ENCODE measurements at regions not wholly inside any gene's neighbourhood (a gene's known extent, or its start where the extent isn't known, plus 50 kb on each side); places are given as distances from the start of the nearest gene placed in this dataset.
"Not testable (repeated sequence)": the region's sequence is repeated elsewhere in the genome, so short reads cannot be mapped to it uniquely, and the experiment has no call there.

- DNase-seq = no peak
Measured at GRCh38 chr6:74568861-74569260, 637.0 kb downstream of the COL12A1 start.

- DNase-seq = not testable (repeated sequence)
Measured at GRCh38 chr6:74567923-74568290, 637.9 kb downstream of the COL12A1 start.

GRCh38 chr6:74567281-74567922, 638.5 kb downstream of the COL12A1 start:
- no peak for DNase-seq

GRCh38 chr6:74557236-74557635, 648.6 kb downstream of the COL12A1 start:
- no peak for DNase-seq

- no peak for DNase-seq
Measured at GRCh38 chr6:74554041-74554440, 651.8 kb downstream of the COL12A1 start.

- no peak for DNase-seq
Measured at GRCh38 chr6:74551896-74552295, 654.0 kb downstream of the COL12A1 start.

GRCh38 chr6:74550821-74551220, 655.0 kb downstream of the COL12A1 start:
- DNase-seq = no peak

- no peak for DNase-seq
Measured at GRCh38 chr6:74549746-74550145, 656.1 kb downstream of the COL12A1 start.

GRCh38 chr6:74534465-74535211, 671.2 kb downstream of the COL12A1 start:
- DNase-seq = no peak

GRCh38 chr6:74519163-74519562, 686.7 kb downstream of the COL12A1 start:
- DNase-seq = no peak

GRCh38 chr6:74518035-74518434, 687.8 kb downstream of the COL12A1 start:
- DNase-seq = no peak

GRCh38 chr6:74510878-74511277, 695.0 kb downstream of the COL12A1 start:
- DNase-seq = no peak

- DNase-seq = no peak
Measured at GRCh38 chr6:74507649-74508048, 698.2 kb downstream of the COL12A1 start.

- DNase-seq = no peak
Measured at GRCh38 chr6:74505391-74505790, 700.5 kb downstream of the COL12A1 start.

- no peak for DNase-seq
Measured at GRCh38 chr6:74504941-74505340, 700.9 kb downstream of the COL12A1 start.

GRCh38 chr6:74492587-74492986, 713.3 kb downstream of the COL12A1 start:
- DNase-seq = no peak

GRCh38 chr6:74491844-74492374, 713.9 kb downstream of the COL12A1 start:
- DNase-seq = no peak

- not testable (repeated sequence) for DNase-seq
Measured at GRCh38 chr6:74488726-74489125, 717.1 kb downstream of the COL12A1 start.

GRCh38 chr6:74482180-74482579, 723.7 kb downstream of the COL12A1 start:
- DNase-seq = no peak

- no peak for DNase-seq
Measured at GRCh38 chr6:74480561-74480960, 725.3 kb downstream of the COL12A1 start.

GRCh38 chr6:74479960-74480359, 725.9 kb downstream of the COL12A1 start:
- no peak for DNase-seq

GRCh38 chr6:74479420-74479819, 726.4 kb downstream of the COL12A1 start:
- no peak for DNase-seq

GRCh38 chr6:74474046-74474445, 731.8 kb downstream of the COL12A1 start:
- DNase-seq = not testable (repeated sequence)

- DNase-seq = not testable (repeated sequence)
Measured at GRCh38 chr6:74468552-74468951, 737.3 kb downstream of the COL12A1 start.

Measured in NCI-H748 treated with DMSO at 0.1 percent for 48 hours (cell line).